Gastrocnemius medialis (tissue), 4 donors: ENCODE measurements at regions not wholly inside any gene's neighbourhood (a gene's known extent, or its start where the extent isn't known, plus 50 kb on each side); places are given as distances from the start of the nearest gene placed in this dataset.

Source experiments
- ATAC-seq, 2 donors: fragments of 150-250 bp; one replicate each; pipeline ENCODE4 v1.9.1; 2016
- DNase-seq, 2 donors: peaks; one replicate each; pipeline ENCODE4 v3.0.0-alpha.2; 2019
- H3K27ac ChIP-seq, 4 donors: fragments of 200-600 bp; sonication (generic); 1 replicate in 1 of 4; 2 replicates in 3 of 4; pipeline ENCODE4 v1.5.1; 2016 to 2018; ENCODE audit warnings: mild to moderate bottlenecking in 2 of 4, moderate library complexity in 1 of 4
- H3K27me3 ChIP-seq, 3 donors: fragments of 200-600 bp; sonication (generic) in 2 of 3; 1 replicate in 1 of 3; 2 replicates in 2 of 3; pipeline versions ENCODE4 v1.5.1 to v1.6.0; 2016 to 2019; ENCODE audit warnings: mild to moderate bottlenecking in 1 of 3, moderate library complexity in 1 of 3
- H3K36me3 ChIP-seq, 2 donors: fragments of 200-600 bp; sonication (generic) in 1 of 2; one replicate each; pipeline ENCODE4 v1.5.1; 2017 to 2018
- H3K4me1 ChIP-seq, 2 donors: fragments of 200-600 bp; sonication (generic) in 1 of 2; one replicate each; pipeline ENCODE4 v1.5.1; 2016 to 2017; ENCODE audit warnings: mild to moderate bottlenecking in 2 of 2
- H3K4me3 ChIP-seq, 4 donors: fragments of 200-600 bp; sonication (generic) in 3 of 4; 1 replicate in 1 of 4; 2 replicates in 3 of 4; pipeline ENCODE4 v1.5.1; 2016 to 2019; ENCODE audit warnings: mild to moderate bottlenecking in 2 of 4
- H3K9me3 ChIP-seq, 3 donors: fragments of 200-600 bp; sonication (generic) in 2 of 3; 1 replicate in 1 of 3; 2 replicates in 2 of 3; pipeline ENCODE4 v1.5.1; 2016 to 2019
- CTCF ChIP-seq, 5 experiments: fragments of 450-650 bp in 3 of 5; fragments of 200-600 bp in 2 of 5; sonication (generic) in 2 of 5; IDR thresholded peaks in 4 of 5; conservative IDR thresholded peaks in 1 of 5; 1 replicate in 4 of 5; 2 replicates in 1 of 5; pipeline ENCODE4 v1.5.1; 2016 to 2019; ENCODE audit warnings: antibody characterized with exemption in 5 of 5, mild to moderate bottlenecking in 3 of 5, moderate library complexity in 3 of 5
- POLR2A ChIP-seq, 2 donors: fragments of 450-650 bp; IDR thresholded peaks; one replicate each; pipeline ENCODE4 v1.6.1; 2017; ENCODE audit warnings: antibody characterized with exemption in 2 of 2, mild to moderate bottlenecking in 2 of 2, moderate library complexity in 2 of 2
- in situ Hi-C, 4 donors: fragments of 200-750 bp; cut with MboI; loops; one replicate each; pipeline versions ENCODE4 v1.15.0 to v1.8.0; 2017; ENCODE audit warnings: low sequenced_read_pairs in 4 of 4
- intact Hi-C: fragments of 100-400 bp; cut with DNase I; formaldehyde crosslinking; loops from one replicate; pipeline ENCODE4 v1.15.1; 2023; ENCODE audit warnings: low total_unique reads

GRCh38 chr18:65414501-65414900 lies 336.3 kb upstream of the CDH7 start:
- Histone ChIP-seq H3K27ac (no peak overlapping the region), H3K27me3 (no peaks in the 10 kb centered on the region), H3K36me3 (no peaks in the 10 kb centered on the region), H3K4me3 (no peak overlapping the region), H3K4me1 (no peaks in the 10 kb centered on the region), H3K9me3 (no peaks in the 10 kb centered on the region)
- DNase-seq (no peak), ATAC-seq (no peak)
- TF ChIP-seq POLR2A (IDR thresholded peaks at IDR 0.05), result no peak
- no peak for TF ChIP-seq CTCF (IDR thresholded peaks at IDR 0.05 in 4 of 5, conservative IDR thresholded peaks at IDR 0.05 in 1 of 5)
- in situ Hi-C loops, result no loop called here
- intact Hi-C loops, result no loop called here

GRCh38 chr18:65411061-65411460 lies 339.8 kb upstream of the CDH7 start:
- Histone ChIP-seq H3K27ac (no peak overlapping the region), H3K27me3 (no peaks in the 10 kb centered on the region), H3K36me3 (no peaks in the 10 kb centered on the region), H3K4me1 (no peaks in the 10 kb centered on the region), H3K4me3 (no peak overlapping the region), H3K9me3 (no peaks in the 10 kb centered on the region)
- no peak for ATAC-seq
- TF ChIP-seq CTCF (IDR thresholded peaks at IDR 0.05 in 4 of 5, conservative IDR thresholded peaks at IDR 0.05 in 1 of 5) (no peak), POLR2A (IDR thresholded peaks at IDR 0.05) (no peak)
- DNase-seq, result no peak
- in situ Hi-C loops (no loop called here), intact Hi-C loops (no loop called here)

- H3K9me3 ChIP-seq, result no peaks in the 10 kb centered on the region
- in situ Hi-C loops (no loop called here), intact Hi-C loops (no loop called here)
- no peak overlapping the region for H3K27ac ChIP-seq
- H3K4me3 ChIP-seq, result no peak overlapping the region
- ATAC-seq, result no peak
- H3K36me3 ChIP-seq, result no peaks in the 10 kb centered on the region
- DNase-seq, result no peak
- TF ChIP-seq POLR2A (IDR thresholded peaks at IDR 0.05), result no peak
- H3K4me1 ChIP-seq, result no peaks in the 10 kb centered on the region
- H3K27me3 ChIP-seq, result no peaks in the 10 kb centered on the region
Observed at GRCh38 chr18:65409261-65409660, 341.6 kb upstream of the CDH7 start.

- in situ Hi-C loops, result no loop called here
- TF ChIP-seq POLR2A (IDR thresholded peaks at IDR 0.05), result no peak
- no peak for TF ChIP-seq CTCF (IDR thresholded peaks at IDR 0.05 in 4 of 5, conservative IDR thresholded peaks at IDR 0.05 in 1 of 5)
- H3K27me3 ChIP-seq, result no peaks in the 10 kb centered on the region
- H3K9me3 ChIP-seq, result no peaks in the 10 kb centered on the region
- no peak overlapping the region for H3K27ac ChIP-seq
- H3K36me3 ChIP-seq, result no peaks in the 10 kb centered on the region
- DNase-seq (no peak), ATAC-seq (no peak)
- no peaks in the 10 kb centered on the region for H3K4me1 ChIP-seq
- H3K4me3 ChIP-seq, result no peak overlapping the region
- intact Hi-C loops, result no loop called here
Observed at GRCh38 chr18:65403534-65403933, 347.3 kb upstream of the CDH7 start.

- DNase-seq (no peak), ATAC-seq (no peak)
- TF ChIP-seq CTCF (IDR thresholded peaks at IDR 0.05 in 4 of 5, conservative IDR thresholded peaks at IDR 0.05 in 1 of 5) (no peak), POLR2A (IDR thresholded peaks at IDR 0.05) (no peak)
- in situ Hi-C loops, result no loop called here
- no peaks in the 10 kb centered on the region for H3K4me1 ChIP-seq
- H3K36me3 ChIP-seq, result no peaks in the 10 kb centered on the region
- H3K27ac ChIP-seq, result no peak overlapping the region
- H3K27me3 ChIP-seq, result no peaks in the 10 kb centered on the region
- no peaks in the 10 kb centered on the region for H3K9me3 ChIP-seq
- intact Hi-C loops, result no loop called here
- no peak overlapping the region for H3K4me3 ChIP-seq
Observed at GRCh38 chr18:65399091-65399490, 351.7 kb upstream of the CDH7 start.
